ENCODE measurements at regions not wholly inside any gene's neighbourhood (a gene's known extent, or its start where the extent isn't known, plus 50 kb on each side); places are given as distances from the start of the nearest gene placed in this dataset.

GRCh38 chr1:34406377-34406776 lies 229.7 kb downstream of the C1orf94 start:
- TF ChIP-seq ZSCAN20 (CRISPR knock-in tag; IDR thresholded peaks at IDR 0.05) (no peak), KDM1A (IDR thresholded peaks at IDR 0.05; ENCODE audit: low read depth) (no peak), ATOH8 (CRISPR knock-in tag; IDR thresholded peaks at IDR 0.05; ENCODE audit: low read depth) (no peak), ELK1 (IDR thresholded peaks at IDR 0.05; ENCODE audit: low read depth, low read length) (no peak)
- TF ChIP-seq, protein P1, sequence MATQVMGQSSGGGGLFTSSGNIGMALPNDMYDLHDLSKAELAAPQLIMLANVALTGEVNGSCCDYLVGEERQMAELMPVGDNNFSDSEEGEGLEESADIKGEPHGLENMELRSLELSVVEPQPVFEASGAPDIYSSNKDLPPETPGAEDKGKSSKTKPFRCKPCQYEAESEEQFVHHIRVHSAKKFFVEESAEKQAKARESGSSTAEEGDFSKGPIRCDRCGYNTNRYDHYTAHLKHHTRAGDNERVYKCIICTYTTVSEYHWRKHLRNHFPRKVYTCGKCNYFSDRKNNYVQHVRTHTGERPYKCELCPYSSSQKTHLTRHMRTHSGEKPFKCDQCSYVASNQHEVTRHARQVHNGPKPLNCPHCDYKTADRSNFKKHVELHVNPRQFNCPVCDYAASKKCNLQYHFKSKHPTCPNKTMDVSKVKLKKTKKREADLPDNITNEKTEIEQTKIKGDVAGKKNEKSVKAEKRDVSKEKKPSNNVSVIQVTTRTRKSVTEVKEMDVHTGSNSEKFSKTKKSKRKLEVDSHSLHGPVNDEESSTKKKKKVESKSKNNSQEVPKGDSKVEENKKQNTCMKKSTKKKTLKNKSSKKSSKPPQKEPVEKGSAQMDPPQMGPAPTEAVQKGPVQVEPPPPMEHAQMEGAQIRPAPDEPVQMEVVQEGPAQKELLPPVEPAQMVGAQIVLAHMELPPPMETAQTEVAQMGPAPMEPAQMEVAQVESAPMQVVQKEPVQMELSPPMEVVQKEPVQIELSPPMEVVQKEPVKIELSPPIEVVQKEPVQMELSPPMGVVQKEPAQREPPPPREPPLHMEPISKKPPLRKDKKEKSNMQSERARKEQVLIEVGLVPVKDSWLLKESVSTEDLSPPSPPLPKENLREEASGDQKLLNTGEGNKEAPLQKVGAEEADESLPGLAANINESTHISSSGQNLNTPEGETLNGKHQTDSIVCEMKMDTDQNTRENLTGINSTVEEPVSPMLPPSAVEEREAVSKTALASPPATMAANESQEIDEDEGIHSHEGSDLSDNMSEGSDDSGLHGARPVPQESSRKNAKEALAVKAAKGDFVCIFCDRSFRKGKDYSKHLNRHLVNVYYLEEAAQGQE (IDR thresholded peaks at IDR 0.05), result no peak
- TF ChIP-seq, protein P2, sequence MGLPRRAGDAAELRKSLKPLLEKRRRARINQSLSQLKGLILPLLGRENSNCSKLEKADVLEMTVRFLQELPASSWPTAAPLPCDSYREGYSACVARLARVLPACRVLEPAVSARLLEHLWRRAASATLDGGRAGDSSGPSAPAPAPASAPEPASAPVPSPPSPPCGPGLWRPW (IDR thresholded peaks at IDR 0.05), result no peak
- ChIA-PET CTCF (no interaction called here), POLR2A (no interaction called here)
- no peak overlapping the region for H3K27ac ChIP-seq
- H3K9me3 ChIP-seq, result no peaks in the 10 kb centered on the region
- FAIRE-seq, result no peak
- ATAC-seq, result no peak
- H3K4me3 ChIP-seq, result no peak overlapping the region
- 37% methylated on average over 3 of the region's 5 CpGs for WGBS (ENCODE audit: missing lambda C conversion rate)
- no peak for DNase-seq (ENCODE audit: low read depth in 1 of 2, low spot score in 1 of 2)
- no peak overlapping the region for H3K4me2 ChIP-seq
- H3K4me1 ChIP-seq, result no peaks in the 10 kb centered on the region; the same call in 2 of the 3 replicates

DNA sequence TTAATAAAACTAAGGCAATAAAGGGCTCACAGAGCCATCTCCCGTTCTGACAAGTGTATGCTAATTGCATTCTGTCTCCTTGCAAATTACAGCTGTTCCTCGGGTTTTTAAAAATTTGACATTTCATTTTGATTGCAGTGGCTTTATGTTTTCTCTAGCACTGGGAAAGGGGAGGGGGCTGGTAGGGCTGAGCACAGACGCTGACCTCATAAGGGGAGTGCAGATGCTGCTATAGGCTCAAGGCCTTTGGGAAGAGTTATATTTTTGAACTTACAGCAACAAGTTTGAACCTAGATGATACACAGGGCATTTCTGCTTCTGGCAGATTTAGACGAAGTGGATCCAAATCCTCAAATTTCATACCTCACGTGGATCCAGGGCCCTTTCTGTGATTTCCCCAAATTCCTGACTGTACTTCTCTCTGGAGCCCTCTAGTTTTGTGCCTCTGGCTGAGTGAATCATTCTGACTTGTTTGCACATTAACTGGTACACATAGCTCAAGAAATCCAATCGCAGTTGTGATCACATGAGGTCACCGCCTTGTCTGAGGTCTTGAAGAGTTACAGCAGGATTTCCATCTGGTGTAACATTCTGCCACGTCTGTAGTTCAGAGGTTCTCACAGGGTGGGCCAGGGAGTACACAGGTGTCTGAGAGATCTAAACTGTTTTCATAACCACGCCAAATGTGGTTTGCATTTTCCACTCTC lies 230.3 kb downstream of the C1orf94 start:
- no peak for FAIRE-seq
- 4% methylated on average over 9 of the region's 9 CpGs for WGBS (ENCODE audit: missing lambda C conversion rate)
- DNase-seq (ENCODE audit: low read depth in 1 of 2, low spot score in 1 of 2), result peak in 1 of 2 experiments; percentile 36

More for the DNA sequence above, 230.3 kb downstream of the C1orf94 start:
- H3K4me1 ChIP-seq, result no peaks in the 10 kb centered on the region; the same call in 2 of the 3 replicates
- POLR2A ChIA-PET, result no interaction called here
- CTCF ChIA-PET, result no interaction called here
- no peaks in the 10 kb centered on the region for H3K9me3 ChIP-seq
- no peak overlapping the region for H3K27ac ChIP-seq
- H3K4me3 ChIP-seq, result no peak overlapping the region
- ATAC-seq, result peak in 1 of 2 experiments; percentile 64; a peak in 2 of 6 replicates
- TF ChIP-seq ELK1 (IDR thresholded peaks at IDR 0.05; ENCODE audit: low read depth, low read length) (no peak), PBX3 (IDR thresholded peaks at IDR 0.05) (no peak), EHF (CRISPR knock-in tag; IDR thresholded peaks at IDR 0.05) (no peak), RAD21 (conservative IDR thresholded peaks at IDR 0.05 in 1 of 2, IDR thresholded peaks at IDR 0.05 in 1 of 2) (no peak), POLR2AphosphoS2 (conservative IDR thresholded peaks at IDR 0.05; ENCODE audit: low read length) (no peak), RCOR1 (IDR thresholded peaks at IDR 0.05; ENCODE audit: low read depth, low read length) (no peak), JUNB (IDR thresholded peaks at IDR 0.05) (no peak), USF2 (IDR thresholded peaks at IDR 0.05) (no peak), HDAC2 (IDR thresholded peaks at IDR 0.05) (no peak), ZSCAN20 (CRISPR knock-in tag; IDR thresholded peaks at IDR 0.05) (no peak), CBX2 (IDR thresholded peaks at IDR 0.05; ENCODE audit: borderline replicate concordance, low read depth) (no peak), ZFP36 (IDR thresholded peaks at IDR 0.05; ENCODE audit: borderline replicate concordance, partially characterized antibody) (no peak), CBX8 (IDR thresholded peaks at IDR 0.05) (no peak), TP53 (CRISPR knock-in tag; IDR thresholded peaks at IDR 0.05) (no peak), FOSB (CRISPR knock-in tag; IDR thresholded peaks at IDR 0.05) (no peak), FOXS1 (CRISPR knock-in tag; IDR thresholded peaks at IDR 0.05) (no peak), ZC3H11A (IDR thresholded peaks at IDR 0.05) (no peak)
- TF ChIP-seq, protein P3, sequence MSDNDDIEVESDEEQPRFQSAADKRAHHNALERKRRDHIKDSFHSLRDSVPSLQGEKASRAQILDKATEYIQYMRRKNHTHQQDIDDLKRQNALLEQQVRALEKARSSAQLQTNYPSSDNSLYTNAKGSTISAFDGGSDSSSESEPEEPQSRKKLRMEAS (IDR thresholded peaks at IDR 0.05), result no peak
- TF ChIP-seq, protein P1 (IDR thresholded peaks at IDR 0.05), result no peak
- H3K4me2 ChIP-seq, result no peak overlapping the region
